Aorta (tissue), 5 donors: ENCODE measurements at regions not wholly inside any gene's neighbourhood (a gene's known extent, or its start where the extent isn't known, plus 50 kb on each side); places are given as distances from the start of the nearest gene placed in this dataset.

Source experiments
- ATAC-seq: fragments of 200-7000 bp; cut with Tn5 transposase; one replicate; pipeline ENCODE4 v1.9.1; 2022; ENCODE audit warnings: moderate library complexity; ENCODE audit not compliant: low FRiP score
- DNase-seq, 2 donors: peaks; one replicate each; pipeline ENCODE4 v3.0.0-alpha.2; 2020
- H3K27ac ChIP-seq, 2 donors: one replicate each; pipeline ENCODE4 v1.5.1; 2013; ENCODE audit warnings: low read length in 2 of 2, mild to moderate bottlenecking in 2 of 2, moderate library complexity in 2 of 2, control low read depth in 1 of 2, inconsistent platforms in 1 of 2, low read depth in 1 of 2
- H3K27me3 ChIP-seq, 2 donors: one replicate each; pipeline ENCODE4 v1.6.1; 2013; ENCODE audit warnings: control low read depth in 1 of 2, low read length in 1 of 2, mild to moderate bottlenecking in 1 of 2, moderate library complexity in 1 of 2; ENCODE audit not compliant: insufficient read depth in 2 of 2, control insufficient read depth in 1 of 2
- H3K36me3 ChIP-seq, 2 donors: one replicate each; pipeline ENCODE4 v1.6.1; 2013; ENCODE audit warnings: control low read depth in 1 of 2, low read length in 1 of 2, mild to moderate bottlenecking in 1 of 2; ENCODE audit not compliant: insufficient read depth in 2 of 2, control insufficient read depth in 1 of 2
- H3K4me1 ChIP-seq, 2 donors: one replicate each; pipeline ENCODE4 v1.6.1; 2013; ENCODE audit warnings: low read length in 2 of 2, control low read depth in 1 of 2, mild to moderate bottlenecking in 1 of 2, moderate library complexity in 1 of 2; ENCODE audit not compliant: insufficient read depth in 2 of 2, control insufficient read depth in 1 of 2
- H3K4me3 ChIP-seq, 2 donors: one replicate each; pipeline ENCODE4 v1.5.1; 2013; ENCODE audit warnings: low read length in 2 of 2, control low read depth in 1 of 2, mild to moderate bottlenecking in 1 of 2
- H3K9me3 ChIP-seq: one replicate; pipeline ENCODE4 v1.6.1; 2013; ENCODE audit warnings: mild to moderate bottlenecking, low read length; ENCODE audit not compliant: control insufficient read depth
- WGBS, 2 donors: extraction: QIAGEN DNeasy Blood & Tissue Kit; methylation state at CpG; one replicate each; pipeline ENCODE4 v1.1.7; 2013; 5-methylcytosine and 5-hydroxymethylcytosine counted together
- intact Hi-C, 2 donors: fragments of 100-400 bp; cut with DNase I; formaldehyde crosslinking; loops; one replicate each; pipeline versions ENCODE4 v1.14.2 to v1.15.0; 2022
- donor health status: healthy with polysubstance abuse.
- donor health status: Bipolar disorder and iron deficiency.
- donor health status: DM: no; HTN: no; CAD: no.
- donor health status: DM: no; HTN: no; CAD: no.
- donor health status: DM: yes; HTN: yes; CAD: no.

GRCh38 chr2:172173174-172173706 lies 70.5 kb upstream of the DLX2 start:
- no peaks in the 10 kb centered on the region for H3K27me3 ChIP-seq
- H3K27ac ChIP-seq: no peak overlapping the region
- no peak for DNase-seq
- no peaks in the 10 kb centered on the region for H3K36me3 ChIP-seq
- intact Hi-C loops: loop anchor here in 1 of 2 donors (2.0 kb wide), 1 partner anchor 292 kb away; no protein-coding TSS in a partner anchor
- no peak for ATAC-seq
- no peaks in the 10 kb centered on the region for H3K4me1 ChIP-seq
- H3K4me3 ChIP-seq: no peak overlapping the region
- no peaks in the 10 kb centered on the region for H3K9me3 ChIP-seq
- 75 to 77% methylated on average over 8 of the region's 8 CpGs for WGBS, 2 donors

- no peak for DNase-seq
- ATAC-seq: no peak
- Histone ChIP-seq H3K9me3 (no peaks in the 10 kb centered on the region), H3K4me3 (no peak overlapping the region), H3K27ac (no peak overlapping the region), H3K4me1 (no peaks in the 10 kb centered on the region), H3K36me3 (no peaks in the 10 kb centered on the region), H3K27me3 (no peaks in the 10 kb centered on the region)
- 90 to 94% methylated on average over 3 of the region's 3 CpGs for WGBS, 2 donors
- intact Hi-C loops: no loop called here
These were observed 74.9 kb upstream of the DLX2 start for GRCh38 chr2:172177581-172177980.

- H3K27ac ChIP-seq: no peak overlapping the region
- ATAC-seq: no peak
- H3K4me1 ChIP-seq: no peaks in the 10 kb centered on the region
- no peaks in the 10 kb centered on the region for H3K9me3 ChIP-seq
- intact Hi-C loops: no loop called here
- no peak overlapping the region for H3K4me3 ChIP-seq
- 92 to 97% methylated on average over 1 of the region's 1 CpG for WGBS, 2 donors
- H3K36me3 ChIP-seq: no peaks in the 10 kb centered on the region
- H3K27me3 ChIP-seq: no peaks in the 10 kb centered on the region
- DNase-seq: no peak
These were observed 75.3 kb upstream of the DLX2 start for GRCh38 chr2:172177996-172178395.

GRCh38 chr2:172179045-172179701 lies 76.5 kb upstream of the DLX2 start:
- DNase-seq (no peak), ATAC-seq (no peak)
- Histone ChIP-seq H3K4me3 (no peak overlapping the region), H3K36me3 (no peaks in the 10 kb centered on the region), H3K9me3 (no peaks in the 10 kb centered on the region), H3K27ac (no peak overlapping the region), H3K27me3 (no peaks in the 10 kb centered on the region), H3K4me1 (no peaks in the 10 kb centered on the region)
- 71% methylated on average over 4 of the region's 4 CpGs for WGBS, 2 donors
- intact Hi-C loops: no loop called here

- no peak overlapping the region for H3K4me3 ChIP-seq
- 58 to 65% methylated on average over 3 of the region's 3 CpGs for WGBS, 2 donors
- no peaks in the 10 kb centered on the region for H3K27me3 ChIP-seq
- intact Hi-C loops: no loop called here
- ATAC-seq: no peak
- no peaks in the 10 kb centered on the region for H3K9me3 ChIP-seq
- no peaks in the 10 kb centered on the region for H3K4me1 ChIP-seq
- no peak for DNase-seq
- H3K27ac ChIP-seq: no peak overlapping the region
- no peaks in the 10 kb centered on the region for H3K36me3 ChIP-seq
These were observed 79.1 kb upstream of the DLX2 start for GRCh38 chr2:172181840-172182239.

- DNase-seq (no peak), ATAC-seq (no peak)
- H3K4me3 ChIP-seq: no peak overlapping the region
- H3K9me3 ChIP-seq: no peaks in the 10 kb centered on the region
- no peaks in the 10 kb centered on the region for H3K36me3 ChIP-seq
- 86 to 87% methylated on average over 4 of the region's 4 CpGs for WGBS, 2 donors
- no peaks in the 10 kb centered on the region for H3K27me3 ChIP-seq
- H3K4me1 ChIP-seq: no peaks in the 10 kb centered on the region
- intact Hi-C loops: no loop called here
- no peak overlapping the region for H3K27ac ChIP-seq
These were observed 79.9 kb upstream of the DLX2 start for GRCh38 chr2:172182624-172183023.

- intact Hi-C loops: no loop called here
- H3K27ac ChIP-seq: no peak overlapping the region
- DNase-seq: no peak
- no peaks in the 10 kb centered on the region for H3K27me3 ChIP-seq
- peaks cover 9% of the 10 kb centered on the region for H3K9me3 ChIP-seq
- 87 to 89% methylated on average over 6 of the region's 6 CpGs for WGBS, 2 donors
- H3K4me1 ChIP-seq: no peaks in the 10 kb centered on the region
- no peaks in the 10 kb centered on the region for H3K36me3 ChIP-seq
- ATAC-seq: no peak
- no peak overlapping the region for H3K4me3 ChIP-seq
These were observed 90.8 kb upstream of the DLX2 start for GRCh38 chr2:172193331-172194089.

- no peak for DNase-seq
- H3K9me3 ChIP-seq: peaks cover 10% of the 10 kb centered on the region
- no peaks in the 10 kb centered on the region for H3K27me3 ChIP-seq
- ATAC-seq: no peak
- no peaks in the 10 kb centered on the region for H3K4me1 ChIP-seq
- 74 to 82% methylated on average over 6 of the region's 6 CpGs for WGBS, 2 donors
- H3K27ac ChIP-seq: no peak overlapping the region
- H3K36me3 ChIP-seq: no peaks in the 10 kb centered on the region
- H3K4me3 ChIP-seq: no peak overlapping the region
- intact Hi-C loops: no loop called here
These were observed 93.2 kb upstream of the DLX2 start for GRCh38 chr2:172195836-172196376.
